Neural crest cell (in vitro differentiated cells): ENCODE measurements at regions not wholly inside any gene's neighbourhood (a gene's known extent, or its start where the extent isn't known, plus 50 kb on each side); places are given as distances from the start of the nearest gene placed in this dataset.

Source experiments
- DNase-seq: peaks from one replicate; pipeline ENCODE4 v3.0.0; 2021; ENCODE audit warnings: low read depth, mixed read lengths, low spot score
- H3K27ac Mint-ChIP-seq: one replicate; pipeline ENCODE4 v1.8.0; 2021; ENCODE audit warnings: mild to moderate bottlenecking, mixed read lengths; ENCODE audit not compliant: unreplicated experiment
- H3K27me3 Mint-ChIP-seq: 2 replicates; pipeline ENCODE4 v1.8.0; 2021; ENCODE audit warnings: low read depth, mild to moderate bottlenecking, mixed read lengths
- H3K36me3 Mint-ChIP-seq: 2 replicates; pipeline ENCODE4 v1.8.0; 2021; ENCODE audit warnings: low read depth, mild to moderate bottlenecking, mixed read lengths
- H3K4me1 Mint-ChIP-seq: 2 replicates; pipeline ENCODE4 v1.8.0; 2021; ENCODE audit warnings: mixed read lengths
- H3K4me3 Mint-ChIP-seq: one replicate; pipeline ENCODE4 v1.8.0; 2021; ENCODE audit warnings: mild to moderate bottlenecking, mixed read lengths
- H3K9me3 Mint-ChIP-seq: 2 replicates; pipeline ENCODE4 v1.8.0; 2021; ENCODE audit warnings: mixed read lengths
- CTCF ChIP-seq: fragments of 200-600 bp; sonication (generic); conservative IDR thresholded peaks from 2 replicates; pipeline ENCODE4 v1.5.0; 2021; ENCODE audit warnings: antibody characterized with exemption, mild to moderate bottlenecking

- Mint-ChIP-seq H3K9me3 (no peaks in the 10 kb centered on the region), H3K27me3 (no peaks in the 10 kb centered on the region), H3K4me1 (no peaks in the 10 kb centered on the region), H3K36me3 (no peaks in the 10 kb centered on the region), H3K27ac (no peak overlapping the region), H3K4me3 (no peak overlapping the region)
- no peak for TF ChIP-seq CTCF
- no peak for DNase-seq
These were observed 168.0 kb upstream of the THRB start for GRCh38 chr3:24662449-24663345.

GRCh38 chr3:24663406-24663805, 168.8 kb upstream of the THRB start:
- Mint-ChIP-seq H3K27me3 (no peaks in the 10 kb centered on the region), H3K36me3 (no peaks in the 10 kb centered on the region), H3K4me1 (no peaks in the 10 kb centered on the region), H3K27ac (no peak overlapping the region), H3K9me3 (no peaks in the 10 kb centered on the region), H3K4me3 (no peak overlapping the region)
- no peak for TF ChIP-seq CTCF
- DNase-seq: no peak

- Mint-ChIP-seq H3K27me3 (no peaks in the 10 kb centered on the region), H3K36me3 (no peaks in the 10 kb centered on the region), H3K4me1 (no peaks in the 10 kb centered on the region), H3K9me3 (no peaks in the 10 kb centered on the region), H3K27ac (no peak overlapping the region), H3K4me3 (no peak overlapping the region)
- TF ChIP-seq CTCF: no peak
- DNase-seq: no peak
These were observed 173.4 kb upstream of the THRB start for GRCh38 chr3:24668039-24668438.

GRCh38 chr3:24670871-24671270, 176.2 kb upstream of the THRB start:
- DNase-seq: no peak
- Mint-ChIP-seq H3K36me3 (no peaks in the 10 kb centered on the region), H3K27me3 (no peaks in the 10 kb centered on the region), H3K4me1 (no peaks in the 10 kb centered on the region), H3K4me3 (no peak overlapping the region), H3K9me3 (no peaks in the 10 kb centered on the region), H3K27ac (no peak overlapping the region)
- no peak for TF ChIP-seq CTCF

- no peaks in the 10 kb centered on the region for H3K36me3 Mint-ChIP-seq
- no peak for DNase-seq
- no peaks in the 10 kb centered on the region for H3K4me1 Mint-ChIP-seq
- no peak overlapping the region for H3K4me3 Mint-ChIP-seq
- H3K27ac Mint-ChIP-seq: no peak overlapping the region
- no peaks in the 10 kb centered on the region for H3K27me3 Mint-ChIP-seq
- TF ChIP-seq CTCF: no peak
- H3K9me3 Mint-ChIP-seq: no peaks in the 10 kb centered on the region
These were observed 178.9 kb upstream of the THRB start for GRCh38 chr3:24673596-24673995.
